ENCODE measurements at regions not wholly inside any gene's neighbourhood (a gene's known extent, or its start where the extent isn't known, plus 50 kb on each side); places are given as distances from the start of the nearest gene placed in this dataset.

DNA sequence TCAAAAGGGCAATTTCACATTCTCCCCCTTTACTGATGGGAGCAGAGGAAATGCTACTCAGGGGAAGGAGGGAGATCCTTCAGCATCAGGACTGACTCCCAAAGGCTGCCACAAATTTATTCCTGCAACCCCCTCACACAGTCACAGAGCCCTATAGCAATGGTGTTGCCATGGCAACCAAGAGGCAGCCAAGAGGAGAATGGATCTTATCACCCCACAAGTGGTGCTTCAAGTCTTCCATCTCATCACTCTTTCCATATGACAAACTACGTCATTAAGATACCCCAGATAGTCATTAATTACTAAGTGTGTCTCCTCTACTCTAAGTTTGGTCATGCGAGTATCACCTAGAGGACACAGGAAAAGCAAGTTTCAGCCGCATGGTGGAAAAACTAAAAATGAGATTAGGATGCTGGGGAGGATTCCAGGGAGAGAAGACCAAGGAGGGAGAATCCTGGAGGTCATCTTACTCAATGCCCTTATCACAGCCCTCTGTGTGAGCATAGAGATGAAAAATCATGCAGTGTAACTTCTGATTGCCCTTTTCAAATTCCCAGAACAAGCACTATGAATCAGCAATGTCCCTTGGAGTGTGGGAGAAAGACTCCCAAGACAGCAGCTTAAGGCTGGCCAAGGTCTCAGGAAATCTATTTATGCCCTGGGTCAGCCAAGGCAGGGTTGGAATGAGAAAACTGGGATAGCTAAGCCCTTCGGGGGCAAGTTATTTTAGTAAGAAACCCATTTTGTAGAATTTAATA lies 885.7 kb upstream of the KLHL29 start:
- no peaks in the 10 kb centered on the region for H4K20me1 ChIP-seq (ENCODE audit: insufficient read depth, low read length)
- no peak for TF ChIP-seq MAFK (IDR thresholded peaks at IDR 0.05; ENCODE audit: low read depth, low read length)
- TF ChIP-seq, protein P1, sequence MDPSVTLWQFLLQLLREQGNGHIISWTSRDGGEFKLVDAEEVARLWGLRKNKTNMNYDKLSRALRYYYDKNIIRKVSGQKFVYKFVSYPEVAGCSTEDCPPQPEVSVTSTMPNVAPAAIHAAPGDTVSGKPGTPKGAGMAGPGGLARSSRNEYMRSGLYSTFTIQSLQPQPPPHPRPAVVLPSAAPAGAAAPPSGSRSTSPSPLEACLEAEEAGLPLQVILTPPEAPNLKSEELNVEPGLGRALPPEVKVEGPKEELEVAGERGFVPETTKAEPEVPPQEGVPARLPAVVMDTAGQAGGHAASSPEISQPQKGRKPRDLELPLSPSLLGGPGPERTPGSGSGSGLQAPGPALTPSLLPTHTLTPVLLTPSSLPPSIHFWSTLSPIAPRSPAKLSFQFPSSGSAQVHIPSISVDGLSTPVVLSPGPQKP (IDR thresholded peaks at IDR 0.05; ENCODE audit: borderline replicate concordance, low read depth, low read length): no peak
- TF ChIP-seq RCOR1 (IDR thresholded peaks at IDR 0.05; ENCODE audit: insufficient replicate concordance, low read length): no peak
- no peak for TF ChIP-seq NFE2L2 (IDR thresholded peaks at IDR 0.05; ENCODE audit: low read depth, low read length)
- TF ChIP-seq CHD1 (IDR thresholded peaks at IDR 0.05; ENCODE audit: low read depth, low read length): no peak
- no peak for TF ChIP-seq MXI1 (IDR thresholded peaks at IDR 0.05; ENCODE audit: borderline replicate concordance, low read depth, low read length)
- no peaks in the 10 kb centered on the region for H3K4me1 ChIP-seq (ENCODE audit: control insufficient read depth, insufficient read depth, low read length)
- H3K79me1 ChIP-seq (ENCODE audit: low read depth in 1 of 2, low read length in 2 of 2): no peaks in the 10 kb centered on the region
- no peak overlapping the region for H2BK15ac ChIP-seq (ENCODE audit: low read depth, low read length)
- H4K5ac ChIP-seq (ENCODE audit: low read depth, low read length): no peak overlapping the region
- H3K18ac ChIP-seq (ENCODE audit: low read depth, low read length): no peak overlapping the region
- no peak overlapping the region for H3K9ac ChIP-seq (ENCODE audit: low read depth, low read length)
- POLR2A ChIA-PET (ENCODE audit: unreplicated experiment): no interaction called here
- H2AFZ ChIP-seq (replicated peaks; ENCODE audit: low read length, poor library complexity): no peak overlapping the region
- no peak overlapping the region for H3K56ac ChIP-seq (ENCODE audit: extremely low read depth, insufficient read depth, low read length)
- no peaks in the 10 kb centered on the region for H3K9me1 ChIP-seq (ENCODE audit: insufficient read depth, low read length)
- no peak overlapping the region for H2AK9ac ChIP-seq (replicated peaks; ENCODE audit: low read depth, low read length, poor library complexity)
- BruUV-seq (replicated peaks): no TSS peak
- H3K4ac ChIP-seq (ENCODE audit: low read depth, low read length): no peak overlapping the region
- no peak overlapping the region for H2BK5ac ChIP-seq (ENCODE audit: low read depth, low read length, poor library complexity, severe bottlenecking)
- CTCF ChIA-PET: no interaction called here
- H3K27ac ChIP-seq (ENCODE audit: insufficient read depth, low read length): no peak overlapping the region
- no peak overlapping the region for H2BK20ac ChIP-seq (ENCODE audit: low read depth, low read length)
- no peak overlapping the region for H3K4me3 ChIP-seq (ENCODE audit: insufficient read depth, low read depth, low read length)
- no peak overlapping the region for H2AK5ac ChIP-seq (ENCODE audit: low read depth, low read length)
- no peaks in the 10 kb centered on the region for H3K36me3 ChIP-seq (ENCODE audit: control insufficient read depth, insufficient read depth, low read length)
- in situ Hi-C loops (cut with MboI; ENCODE audit: low sequenced_read_pairs) (no loop called here), dilution Hi-C loops (cut with HindIII; ENCODE audit: low sequenced_read_pairs, unreplicated experiment) (no loop called here), intact Hi-C loops (cut with micrococcal nuclease) (no loop called here)
- no peak overlapping the region for H3K4me2 ChIP-seq (ENCODE audit: low read depth, low read length)
- no peak overlapping the region for H3K23ac ChIP-seq (ENCODE audit: low read depth, low read length)
- no peaks in the 10 kb centered on the region for H3K27me3 ChIP-seq (ENCODE audit: control insufficient read depth, insufficient read depth, low read length)
- peaks cover 11% of the 10 kb centered on the region for H3K9me3 ChIP-seq (ENCODE audit: control insufficient read depth, insufficient read depth, low read length)
- H2BK120ac ChIP-seq (ENCODE audit: low read depth, low read length): no peak overlapping the region
- no peak overlapping the region for H3K14ac ChIP-seq (replicated peaks; ENCODE audit: low read depth, low read length)
- DNase-seq: no peak
- no peak for ATAC-seq (ENCODE audit: low read depth)
- WGBS, 2 experiments (ENCODE audit: extremely low coverage in 2 of 2, insufficient read length in 1 of 2): no CpG with 5 or more reads among the region's 4 CpGs
- no peak overlapping the region for H4K8ac ChIP-seq (ENCODE audit: low read depth in 2 of 2, low read length in 2 of 2)
- H4K91ac ChIP-seq (ENCODE audit: insufficient read depth, low read depth, low read length): no peak overlapping the region

Data from IMR-90 (cell line).